ENCODE measurements at regions not wholly inside any gene's neighbourhood (a gene's known extent, or its start where the extent isn't known, plus 50 kb on each side); places are given as distances from the start of the nearest gene placed in this dataset.

GRCh38 chr5:124669956-124670721 is 76.3 kb downstream of the ZNF608 start:
- Histone ChIP-seq H3K18ac (ENCODE audit: insufficient read length, low read depth, low read length) (no peak overlapping the region), H3K4ac (ENCODE audit: low read depth, low read length) (no peak overlapping the region), H3K79me1 (ENCODE audit: insufficient read depth, low read depth, low read length, poor library complexity, severe bottlenecking) (peaks cover 4% of the 10 kb centered on the region), H2AFZ (ENCODE audit: low read length) (no peak overlapping the region), H3T11ph (ENCODE audit: low read length) (no peak overlapping the region), H3K23me2 (ENCODE audit: insufficient read length, low read depth, low read length, poor library complexity, severe bottlenecking) (no peaks in the 10 kb centered on the region), H3K4me2 (ENCODE audit: insufficient read depth, insufficient read length, low read length) (no peak overlapping the region), H3K4me1 (ENCODE audit: insufficient read depth, low read length) (peaks cover 8% of the 10 kb centered on the region), H3K27ac (ENCODE audit: insufficient read length, low read depth, low read length) (no peak overlapping the region), H3K9ac (ENCODE audit: extremely low read depth, insufficient read length, low read length) (no peak overlapping the region), H2BK5ac (ENCODE audit: insufficient read length, low read length) (no peak overlapping the region), H2BK20ac (ENCODE audit: low read depth, low read length, poor library complexity, severe bottlenecking) (no peak overlapping the region), H2BK12ac (ENCODE audit: insufficient read length, low read depth, low read length) (no peak overlapping the region), H4K20me1 (ENCODE audit: control insufficient read depth, insufficient read depth, insufficient read length) (no peaks in the 10 kb centered on the region), H3K27me3 (ENCODE audit: insufficient read depth, low read length) (0 out of 2 replicates have a peak, but pooled peaks cover 1% of the 10 kb centered on the region), H4K91ac (ENCODE audit: insufficient read length, low read depth, low read length) (no peak overlapping the region), H2BK15ac (ENCODE audit: low read depth, low read length) (no peak overlapping the region), H3K23ac (ENCODE audit: insufficient read length, low read depth, low read length) (no peak overlapping the region), H4K8ac (replicated peaks; ENCODE audit: insufficient read length, low read depth, low read length) (no peak overlapping the region), H2AK5ac (ENCODE audit: insufficient read length, low read length) (no peak overlapping the region), H3K14ac (ENCODE audit: insufficient read depth, low read length) (no peak overlapping the region), H4K5ac (ENCODE audit: insufficient read length, low read depth, low read length) (no peak overlapping the region), H2BK120ac (ENCODE audit: low read depth, low read length, poor library complexity, severe bottlenecking) (no peak overlapping the region), H3K79me2 (ENCODE audit: insufficient read depth, low read length) (peaks cover 21% of the 10 kb centered on the region; the same call in 1 of the 2 replicates), H3K9me3 (ENCODE audit: control insufficient read depth, low read depth, low read length) (no peaks in the 10 kb centered on the region), H3K56ac (ENCODE audit: insufficient read length, low read depth, low read length) (no peak overlapping the region)
- Mint-ChIP-seq H3K4me1 (peaks cover 67 to 77% of the 10 kb centered on the region in 2 experiments), H3K27ac (peak overlapping the region in 1 of 3 experiments; percentile 68; a peak in 1 of 7 replicates), H3K36me3 (ENCODE audit: insufficient read depth in 1 of 3, low read depth in 3 of 3) (peaks cover 3 to 8% (median 7%) of the 10 kb centered on the region in 3 experiments; a peak in 5 of 7 replicates), H3K4me3 (no peak overlapping the region), H3K27me3 (ENCODE audit: low read depth) (no peaks in the 10 kb centered on the region), H3K9me3 (no peaks in the 10 kb centered on the region)
- WGBS (ENCODE audit: extremely low coverage, insufficient read length, low lambda C conversion rate): no CpG with 5 or more reads among the region's 7 CpGs
- TF ChIP-seq, protein P1, sequence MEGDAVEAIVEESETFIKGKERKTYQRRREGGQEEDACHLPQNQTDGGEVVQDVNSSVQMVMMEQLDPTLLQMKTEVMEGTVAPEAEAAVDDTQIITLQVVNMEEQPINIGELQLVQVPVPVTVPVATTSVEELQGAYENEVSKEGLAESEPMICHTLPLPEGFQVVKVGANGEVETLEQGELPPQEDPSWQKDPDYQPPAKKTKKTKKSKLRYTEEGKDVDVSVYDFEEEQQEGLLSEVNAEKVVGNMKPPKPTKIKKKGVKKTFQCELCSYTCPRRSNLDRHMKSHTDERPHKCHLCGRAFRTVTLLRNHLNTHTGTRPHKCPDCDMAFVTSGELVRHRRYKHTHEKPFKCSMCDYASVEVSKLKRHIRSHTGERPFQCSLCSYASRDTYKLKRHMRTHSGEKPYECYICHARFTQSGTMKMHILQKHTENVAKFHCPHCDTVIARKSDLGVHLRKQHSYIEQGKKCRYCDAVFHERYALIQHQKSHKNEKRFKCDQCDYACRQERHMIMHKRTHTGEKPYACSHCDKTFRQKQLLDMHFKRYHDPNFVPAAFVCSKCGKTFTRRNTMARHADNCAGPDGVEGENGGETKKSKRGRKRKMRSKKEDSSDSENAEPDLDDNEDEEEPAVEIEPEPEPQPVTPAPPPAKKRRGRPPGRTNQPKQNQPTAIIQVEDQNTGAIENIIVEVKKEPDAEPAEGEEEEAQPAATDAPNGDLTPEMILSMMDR (conservative IDR thresholded peaks at IDR 0.05): no peak
- no peak for DNase-seq
